PC-3 (cell line): ENCODE measurements at regions not wholly inside any gene's neighbourhood (a gene's known extent, or its start where the extent isn't known, plus 50 kb on each side); places are given as distances from the start of the nearest gene placed in this dataset.

Experiments
- EZH2 ChIP-seq: fragments of 300-600 bp; sonication (generic); IDR thresholded peaks from one replicate; pipeline ENCODE4 v1.6.1; 2017; ENCODE audit warnings: antibody characterized with exemption, mild to moderate bottlenecking, low read length; ENCODE audit not compliant: unreplicated experiment
- TF ChIP-seq, protein P1 (sequence below): fragments of 300-600 bp; sonication (generic); conservative IDR thresholded peaks from 2 replicates; pipeline ENCODE4 v1.5.1; 2017; ENCODE audit warnings: antibody characterized with exemption, low read depth, mild to moderate bottlenecking, low read length

DNA sequence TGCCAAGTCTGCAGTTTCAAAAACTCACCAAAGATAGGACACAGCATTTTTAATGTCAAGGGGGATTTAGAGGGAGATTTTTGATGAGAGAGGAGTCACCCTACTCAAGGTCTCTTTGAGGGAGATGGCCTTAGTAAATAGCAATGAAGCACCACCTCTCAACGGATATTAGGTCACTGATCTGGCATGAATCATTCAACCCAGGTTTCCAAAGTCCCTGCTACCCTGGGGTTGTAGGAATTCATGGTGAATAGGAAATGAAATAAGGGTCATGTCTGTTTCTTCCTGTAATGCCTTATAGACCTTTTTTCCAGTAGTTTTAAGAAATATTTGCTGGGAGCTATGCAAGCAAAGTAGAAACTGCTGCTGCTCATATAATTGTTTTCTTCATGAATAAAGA is 2154.9 kb downstream of the LRRC4C start:
- TF ChIP-seq, protein P1, sequence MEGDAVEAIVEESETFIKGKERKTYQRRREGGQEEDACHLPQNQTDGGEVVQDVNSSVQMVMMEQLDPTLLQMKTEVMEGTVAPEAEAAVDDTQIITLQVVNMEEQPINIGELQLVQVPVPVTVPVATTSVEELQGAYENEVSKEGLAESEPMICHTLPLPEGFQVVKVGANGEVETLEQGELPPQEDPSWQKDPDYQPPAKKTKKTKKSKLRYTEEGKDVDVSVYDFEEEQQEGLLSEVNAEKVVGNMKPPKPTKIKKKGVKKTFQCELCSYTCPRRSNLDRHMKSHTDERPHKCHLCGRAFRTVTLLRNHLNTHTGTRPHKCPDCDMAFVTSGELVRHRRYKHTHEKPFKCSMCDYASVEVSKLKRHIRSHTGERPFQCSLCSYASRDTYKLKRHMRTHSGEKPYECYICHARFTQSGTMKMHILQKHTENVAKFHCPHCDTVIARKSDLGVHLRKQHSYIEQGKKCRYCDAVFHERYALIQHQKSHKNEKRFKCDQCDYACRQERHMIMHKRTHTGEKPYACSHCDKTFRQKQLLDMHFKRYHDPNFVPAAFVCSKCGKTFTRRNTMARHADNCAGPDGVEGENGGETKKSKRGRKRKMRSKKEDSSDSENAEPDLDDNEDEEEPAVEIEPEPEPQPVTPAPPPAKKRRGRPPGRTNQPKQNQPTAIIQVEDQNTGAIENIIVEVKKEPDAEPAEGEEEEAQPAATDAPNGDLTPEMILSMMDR, result no peak
- no peak for TF ChIP-seq EZH2
